Left ventricle myocardium inferior (tissue), 1 donor: ENCODE measurements at regions not wholly inside any gene's neighbourhood (a gene's known extent, or its start where the extent isn't known, plus 50 kb on each side); places are given as distances from the start of the nearest gene placed in this dataset.

Experiments
- DNase-seq: peaks from one replicate; pipeline ENCODE4 v3.0.0-alpha.2; 2020
- H3K27ac ChIP-seq: fragments of 200-600 bp; replicated peaks from 2 replicates; pipeline ENCODE4 v1.8.0; 2021
- H3K27me3 ChIP-seq: fragments of 200-600 bp; 2 replicates; pipeline ENCODE4 v1.8.0; 2021; ENCODE audit warnings: low read depth
- H3K36me3 ChIP-seq: fragments of 200-600 bp; 2 replicates; pipeline ENCODE4 v1.8.0; 2021
- H3K4me1 ChIP-seq: fragments of 200-600 bp; 2 replicates; pipeline ENCODE4 v1.8.0; 2021
- H3K4me3 ChIP-seq: fragments of 200-600 bp; 2 replicates; pipeline ENCODE4 v1.8.0; 2021; ENCODE audit warnings: mild to moderate bottlenecking, moderate library complexity
- H3K9me3 ChIP-seq: fragments of 200-600 bp; replicated peaks from 2 replicates; pipeline ENCODE4 v1.8.0; 2021
- intact Hi-C: fragments of 100-400 bp; cut with micrococcal nuclease; formaldehyde crosslinking; loops from one replicate; pipeline ENCODE4 v1.11.0; 2022
- TF ChIP-seq, protein P1 (sequence below): fragments of 200-600 bp; IDR thresholded peaks from 2 replicates; pipeline ENCODE4 v1.8.0; 2021; ENCODE audit warnings: antibody characterized with exemption, mild to moderate bottlenecking, borderline replicate concordance
- donor health status: DM: no; HTN: yes; CAD: no; lungs with severe emphysema.

DNA sequence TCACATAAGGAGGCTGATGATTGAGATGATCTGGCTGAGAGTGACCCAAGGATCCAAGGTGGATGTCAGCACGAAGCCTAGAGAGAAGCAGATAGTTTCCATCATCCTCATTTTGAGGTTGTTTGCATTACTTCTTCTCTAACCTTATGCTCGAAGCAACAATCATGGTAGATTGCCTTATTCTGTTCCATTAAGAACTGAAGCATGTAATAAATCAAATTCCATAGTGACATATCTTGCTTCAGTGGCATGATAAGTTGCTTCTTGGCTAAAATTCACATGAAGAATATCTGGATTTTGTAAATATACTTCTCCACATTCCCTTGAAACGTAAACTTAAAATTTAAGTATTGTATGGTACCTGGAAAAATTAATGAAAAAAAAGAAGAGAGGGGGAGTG lies 377.8 kb upstream of the DACH1 start:
- Histone ChIP-seq H3K27me3 (no peaks in the 10 kb centered on the region), H3K4me1 (no peaks in the 10 kb centered on the region), H3K36me3 (no peaks in the 10 kb centered on the region), H3K27ac (no peak overlapping the region), H3K4me3 (no peak overlapping the region), H3K9me3 (no peaks in the 10 kb centered on the region)
- intact Hi-C loops, result no loop called here
- no peak for DNase-seq
- TF ChIP-seq, protein P1, sequence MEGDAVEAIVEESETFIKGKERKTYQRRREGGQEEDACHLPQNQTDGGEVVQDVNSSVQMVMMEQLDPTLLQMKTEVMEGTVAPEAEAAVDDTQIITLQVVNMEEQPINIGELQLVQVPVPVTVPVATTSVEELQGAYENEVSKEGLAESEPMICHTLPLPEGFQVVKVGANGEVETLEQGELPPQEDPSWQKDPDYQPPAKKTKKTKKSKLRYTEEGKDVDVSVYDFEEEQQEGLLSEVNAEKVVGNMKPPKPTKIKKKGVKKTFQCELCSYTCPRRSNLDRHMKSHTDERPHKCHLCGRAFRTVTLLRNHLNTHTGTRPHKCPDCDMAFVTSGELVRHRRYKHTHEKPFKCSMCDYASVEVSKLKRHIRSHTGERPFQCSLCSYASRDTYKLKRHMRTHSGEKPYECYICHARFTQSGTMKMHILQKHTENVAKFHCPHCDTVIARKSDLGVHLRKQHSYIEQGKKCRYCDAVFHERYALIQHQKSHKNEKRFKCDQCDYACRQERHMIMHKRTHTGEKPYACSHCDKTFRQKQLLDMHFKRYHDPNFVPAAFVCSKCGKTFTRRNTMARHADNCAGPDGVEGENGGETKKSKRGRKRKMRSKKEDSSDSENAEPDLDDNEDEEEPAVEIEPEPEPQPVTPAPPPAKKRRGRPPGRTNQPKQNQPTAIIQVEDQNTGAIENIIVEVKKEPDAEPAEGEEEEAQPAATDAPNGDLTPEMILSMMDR, result no peak

DNA sequence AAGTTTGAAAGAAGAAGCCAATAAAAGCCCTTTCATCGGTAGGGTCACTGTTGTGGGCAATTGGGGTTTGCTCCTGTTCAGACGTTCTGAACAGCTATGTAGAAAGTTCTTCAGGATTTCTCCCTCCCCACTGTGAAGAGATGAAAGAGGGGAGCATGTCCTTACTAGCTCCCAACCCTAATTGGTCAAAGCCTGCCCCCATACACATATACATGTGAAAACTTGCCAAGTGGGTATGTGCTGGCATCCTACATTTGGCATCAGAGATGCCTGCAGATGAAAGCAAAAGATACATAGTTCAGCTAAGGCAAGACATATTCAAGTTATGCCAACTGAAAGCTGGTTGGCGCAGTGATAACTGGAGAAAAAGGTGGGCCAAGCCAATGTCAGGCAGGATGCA lies 363.1 kb upstream of the DACH1 start:
- H3K27ac ChIP-seq, result no peak overlapping the region
- no peaks in the 10 kb centered on the region for H3K27me3 ChIP-seq
- intact Hi-C loops, result no loop called here
- H3K4me1 ChIP-seq, result no peaks in the 10 kb centered on the region
- DNase-seq, result no peak
- H3K36me3 ChIP-seq, result no peaks in the 10 kb centered on the region
- no peak overlapping the region for H3K4me3 ChIP-seq
- TF ChIP-seq, protein P1, result no peak
- peaks cover 9% of the 10 kb centered on the region for H3K9me3 ChIP-seq

DNA sequence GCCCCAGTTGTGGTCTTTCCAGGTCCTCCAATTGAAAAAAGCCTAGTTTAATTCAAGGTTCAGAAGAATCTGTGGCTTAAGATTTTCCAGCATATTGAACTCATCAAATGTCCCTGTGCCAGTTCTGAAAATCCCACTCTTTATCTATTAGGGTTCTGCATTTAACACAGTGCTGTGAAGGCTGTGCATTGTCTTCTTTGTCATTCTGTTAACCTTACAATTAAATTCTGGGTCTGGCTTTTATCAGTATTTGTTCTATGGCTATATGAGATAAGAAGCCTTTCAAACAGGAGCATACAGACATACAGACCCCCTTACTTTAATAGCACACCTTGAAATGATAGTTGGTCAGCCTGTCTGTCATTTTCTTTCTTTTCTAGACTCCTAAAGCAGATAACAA lies 362.1 kb upstream of the DACH1 start:
- no peak overlapping the region for H3K27ac ChIP-seq
- H3K36me3 ChIP-seq, result no peaks in the 10 kb centered on the region
- peaks cover 5% of the 10 kb centered on the region for H3K9me3 ChIP-seq
- no peak overlapping the region for H3K4me3 ChIP-seq
- H3K4me1 ChIP-seq, result no peaks in the 10 kb centered on the region
- H3K27me3 ChIP-seq, result no peaks in the 10 kb centered on the region
- TF ChIP-seq, protein P1, result no peak
- no peak for DNase-seq
- intact Hi-C loops, result no loop called here

DNA sequence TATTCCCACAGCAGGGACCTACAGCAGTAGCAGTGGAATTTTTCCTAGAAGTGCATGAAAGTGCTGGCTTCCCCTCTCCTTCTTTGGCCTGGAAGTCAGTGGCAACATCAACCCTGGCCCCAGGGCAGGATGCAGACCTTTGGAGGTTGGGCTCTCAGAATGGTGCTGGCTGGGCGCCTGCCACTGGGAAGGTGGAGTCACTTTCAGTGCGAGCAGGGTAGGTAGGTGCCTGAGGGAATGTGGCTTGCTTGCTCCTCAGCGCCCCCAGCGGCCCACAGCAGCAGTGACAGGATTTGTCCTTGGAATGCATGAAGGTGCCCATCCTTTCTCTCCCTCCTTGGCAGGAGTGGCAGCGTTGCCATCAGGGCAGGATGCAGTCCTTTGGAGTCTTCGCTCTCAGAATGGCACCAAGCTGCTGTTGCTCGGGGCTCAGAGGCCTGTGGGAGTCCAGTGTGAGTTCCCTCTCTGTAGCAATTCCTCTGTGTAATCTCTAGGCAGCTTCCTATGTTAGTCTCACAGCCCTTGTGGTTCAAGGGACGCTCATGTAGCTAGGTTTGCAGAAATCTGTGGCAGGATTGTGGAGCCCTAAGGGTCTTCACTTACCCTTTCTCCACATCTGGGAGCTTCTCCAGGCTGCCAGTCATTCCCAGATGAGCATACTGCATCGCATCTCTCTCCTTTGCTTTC lies 354.4 kb upstream of the DACH1 start:
- TF ChIP-seq, protein P1, result peak; percentile 50
- no peak overlapping the region for H3K4me3 ChIP-seq
- intact Hi-C loops, result no loop called here
- no peak for DNase-seq
- no peaks in the 10 kb centered on the region for H3K36me3 ChIP-seq
- no peaks in the 10 kb centered on the region for H3K4me1 ChIP-seq
- H3K27ac ChIP-seq, result no peak overlapping the region
- no peaks in the 10 kb centered on the region for H3K27me3 ChIP-seq
- peaks cover 26% of the 10 kb centered on the region for H3K9me3 ChIP-seq

DNA sequence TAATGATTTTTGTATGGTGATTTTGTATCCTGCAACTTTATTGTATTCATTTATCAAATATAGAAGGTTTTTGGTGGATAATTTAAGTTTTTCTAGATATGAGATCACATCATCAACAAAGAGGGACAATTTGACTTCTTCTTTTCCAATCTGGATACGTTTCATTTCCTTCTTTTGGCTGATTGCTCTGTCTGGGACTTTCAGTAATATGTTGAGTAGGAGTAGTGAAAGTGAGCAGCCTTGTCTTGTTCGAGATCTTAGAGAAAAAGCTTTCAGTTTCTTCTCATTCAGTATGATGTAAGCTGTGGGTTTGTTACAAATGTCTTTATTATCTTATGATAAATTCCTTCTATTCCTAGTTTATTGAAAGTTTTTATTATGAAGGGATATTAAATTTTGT lies 352.0 kb upstream of the DACH1 start:
- intact Hi-C loops, result no loop called here
- H3K4me3 ChIP-seq, result no peak overlapping the region
- H3K27me3 ChIP-seq, result no peaks in the 10 kb centered on the region
- peaks cover 22% of the 10 kb centered on the region for H3K9me3 ChIP-seq
- H3K27ac ChIP-seq, result no peak overlapping the region
- H3K4me1 ChIP-seq, result no peaks in the 10 kb centered on the region
- DNase-seq, result no peak
- TF ChIP-seq, protein P1, result no peak
- H3K36me3 ChIP-seq, result no peaks in the 10 kb centered on the region
